Superior temporal gyrus (tissue), 1 donor: ENCODE measurements at regions not wholly inside any gene's neighbourhood (a gene's known extent, or its start where the extent isn't known, plus 50 kb on each side); places are given as distances from the start of the nearest gene placed in this dataset.

Experiments
- DNase-seq: peaks from one replicate; pipeline ENCODE4 v3.0.0-alpha.2; 2016; ENCODE audit errors: extremely low spot score

GRCh38 chr13:73262862-73263627 is 204.2 kb downstream of the KLF5 start:
- DNase-seq = no peak

- DNase-seq = no peak
Observed at GRCh38 chr13:73261739-73262216, 203.0 kb downstream of the KLF5 start.

GRCh38 chr13:73259061-73260017 is 200.5 kb downstream of the KLF5 start:
- DNase-seq = no peak

DNA sequence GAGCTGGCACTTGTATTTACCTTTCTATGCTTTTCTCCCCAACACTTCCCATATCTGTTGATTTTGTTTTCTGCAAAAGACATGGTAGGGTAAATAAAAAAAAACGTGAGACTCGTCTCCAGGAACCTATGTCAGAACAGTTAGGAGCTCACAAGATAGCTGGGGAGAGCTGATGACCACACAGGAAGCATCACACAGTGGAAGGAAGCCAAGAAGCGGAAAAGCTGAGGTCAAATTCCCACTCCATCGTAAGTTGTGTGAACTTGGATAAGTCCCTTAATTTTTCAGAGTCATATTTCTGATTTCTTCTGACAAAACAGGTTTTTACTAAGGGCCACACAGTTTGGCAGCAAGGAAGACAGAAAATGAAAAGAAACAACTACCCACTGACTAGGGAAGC is 199.6 kb downstream of the KLF5 start:
- DNase-seq = no peak

GRCh38 chr13:73254827-73255226 is 196.0 kb downstream of the KLF5 start:
- DNase-seq = no peak

GRCh38 chr13:73251626-73252265 is 192.9 kb downstream of the KLF5 start:
- DNase-seq = no peak

DNA sequence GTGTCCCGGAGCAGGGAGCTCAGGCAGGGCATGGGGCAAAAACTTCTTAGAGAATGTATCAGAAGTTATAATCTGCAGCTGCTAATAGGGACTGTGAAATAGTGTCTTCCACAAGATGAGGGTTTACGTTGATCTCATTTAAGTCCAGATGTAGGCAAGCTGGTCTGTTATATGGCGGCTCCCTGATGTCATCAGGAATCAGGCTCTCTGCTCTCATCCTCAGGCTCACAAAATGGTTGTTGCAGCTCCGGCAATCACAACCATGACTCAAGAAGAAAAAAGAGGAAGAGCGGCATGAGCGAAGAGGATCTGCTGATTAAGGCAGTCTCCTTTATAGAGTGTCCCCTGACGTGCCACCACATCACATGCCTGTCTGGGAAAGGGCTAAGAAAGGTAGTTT is 191.3 kb downstream of the KLF5 start:
- DNase-seq = no peak

DNA sequence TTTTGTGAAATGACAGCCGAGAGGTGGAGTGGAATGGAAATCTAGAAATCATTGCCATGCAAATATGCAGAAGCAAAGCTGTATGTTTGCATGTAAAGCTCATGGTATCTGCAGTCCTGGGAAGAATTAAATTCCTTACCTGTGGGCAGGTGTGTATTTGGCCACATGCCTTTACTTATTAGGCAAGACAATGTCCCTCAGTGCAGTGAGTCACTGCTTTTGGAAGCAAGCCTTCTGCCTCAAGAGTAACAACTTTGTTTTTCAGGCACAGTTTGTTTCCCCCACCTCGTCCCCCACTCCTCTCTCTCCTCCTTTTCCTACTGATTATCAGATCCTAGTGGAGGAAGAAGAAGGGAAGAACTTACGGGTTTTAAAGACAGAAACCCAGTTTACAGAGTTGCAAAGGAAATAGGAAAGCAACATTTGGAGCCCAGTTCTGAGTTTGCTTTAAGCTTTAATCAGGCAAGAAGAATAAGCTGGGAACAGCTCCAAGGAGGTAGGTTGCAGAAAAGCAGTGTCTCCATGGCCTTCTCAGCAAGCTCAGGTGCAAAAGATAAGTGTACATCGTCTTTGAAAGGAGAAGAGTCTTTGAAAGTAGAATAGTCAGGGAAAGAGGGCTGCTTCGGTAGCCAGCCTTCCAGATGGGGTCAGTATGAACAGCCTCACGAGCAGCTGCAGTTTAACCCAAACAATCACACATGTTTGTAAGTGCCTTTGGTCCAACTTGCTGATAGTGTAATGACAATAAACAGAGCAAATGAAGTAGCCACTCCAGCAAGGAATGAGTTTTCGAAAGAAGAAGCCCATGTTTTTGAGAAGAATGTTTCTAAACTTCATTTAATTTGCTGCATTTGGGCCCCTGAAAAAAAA is 190.1 kb downstream of the KLF5 start:
- no peak for DNase-seq

GRCh38 chr13:73248154-73248553 is 189.3 kb downstream of the KLF5 start:
- no peak for DNase-seq

GRCh38 chr13:73245246-73245645 is 186.4 kb downstream of the KLF5 start:
- DNase-seq = no peak

DNA sequence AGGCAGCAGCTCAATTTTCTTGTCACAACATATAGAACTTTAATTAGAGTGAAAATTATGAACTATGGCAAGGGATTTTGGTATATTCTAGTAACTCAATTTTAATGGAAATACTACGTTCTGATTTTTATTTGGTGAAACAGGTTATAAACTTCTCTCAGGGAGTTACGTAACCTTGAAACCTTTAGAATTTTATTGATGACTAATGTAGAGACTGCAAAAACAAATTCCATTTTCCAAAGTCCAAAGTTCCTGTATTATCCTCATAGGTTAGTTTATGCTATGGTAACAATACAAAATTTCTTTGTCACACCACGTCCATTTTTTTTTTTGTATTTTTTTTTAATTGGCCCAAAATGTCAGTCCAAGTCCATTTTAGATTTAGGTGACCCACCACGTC is 185.7 kb downstream of the KLF5 start:
- no peak for DNase-seq

DNA sequence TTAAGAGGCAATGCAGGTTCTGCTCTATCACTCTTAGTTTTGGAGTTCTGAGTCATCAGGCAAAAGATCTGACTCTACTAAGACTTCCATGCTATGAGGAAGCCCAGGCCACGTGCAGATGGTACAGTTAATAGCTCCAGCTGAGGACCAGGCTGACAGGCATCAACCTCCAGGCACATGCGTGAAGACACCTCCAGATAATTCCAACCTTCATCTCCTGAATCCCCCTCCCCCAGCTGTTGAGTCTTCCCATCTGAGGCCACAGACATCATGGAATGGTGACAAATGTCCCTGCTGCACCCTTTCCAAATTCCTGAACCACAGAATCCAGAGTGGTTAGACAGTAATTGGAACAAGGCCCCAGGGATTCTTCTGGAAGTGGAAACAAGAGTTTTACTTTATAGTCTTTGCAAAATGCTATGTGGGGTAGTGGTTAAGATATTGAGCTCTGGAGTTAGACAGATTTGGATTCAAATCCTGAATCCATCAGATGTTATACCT is 183.8 kb downstream of the KLF5 start:
- DNase-seq = no peak

GRCh38 chr13:73240193-73240592 is 181.4 kb downstream of the KLF5 start:
- DNase-seq = no peak

GRCh38 chr13:73235385-73235784 is 176.6 kb downstream of the KLF5 start:
- no peak for DNase-seq

DNA sequence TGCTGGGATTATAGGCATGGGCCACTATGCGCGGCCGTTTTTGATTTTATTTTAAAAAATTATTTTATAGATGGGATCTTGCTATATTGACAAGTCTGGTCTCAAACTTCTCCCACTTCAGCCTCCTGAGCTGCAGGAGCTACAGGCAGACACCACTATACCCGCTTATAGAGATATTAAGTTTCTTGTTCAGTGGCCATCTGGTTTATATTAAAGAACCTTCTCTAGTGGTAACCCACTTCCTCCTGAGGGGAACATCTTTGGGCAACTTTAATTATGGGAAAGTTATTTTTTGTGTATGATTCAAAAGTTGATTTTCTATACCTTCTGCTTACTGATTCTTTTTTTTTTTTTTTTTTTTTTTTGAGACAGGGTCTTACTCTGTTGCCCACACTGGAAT is 172.7 kb downstream of the KLF5 start:
- no peak for DNase-seq

- DNase-seq = no peak
Observed at GRCh38 chr13:73230716-73231115, 171.9 kb downstream of the KLF5 start.

- no peak for DNase-seq
Observed at GRCh38 chr13:73228546-73228945, 169.7 kb downstream of the KLF5 start.

DNA sequence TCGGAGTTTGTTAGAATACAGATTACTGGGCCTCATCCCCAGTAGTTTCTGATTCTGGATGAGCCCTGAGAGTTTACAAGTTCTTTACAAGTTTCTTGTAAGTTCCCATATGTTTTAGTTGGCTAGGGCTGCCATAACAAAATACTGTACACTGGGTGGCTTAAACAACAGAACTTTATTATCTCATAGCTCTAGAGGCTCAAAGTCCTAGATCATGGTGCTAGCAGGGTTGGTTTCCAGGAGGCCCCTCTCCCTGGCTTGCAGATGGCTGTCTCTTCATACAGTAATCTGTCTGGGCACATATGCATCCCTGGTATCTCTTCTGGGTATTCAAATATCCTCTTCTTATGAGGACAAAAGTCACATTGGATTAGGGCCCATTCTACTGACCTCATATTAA is 167.2 kb downstream of the KLF5 start:
- no peak for DNase-seq

- no peak for DNase-seq
Observed at GRCh38 chr13:73224703-73225102, 165.9 kb downstream of the KLF5 start.

GRCh38 chr13:73223372-73223781 is 164.6 kb downstream of the KLF5 start:
- no peak for DNase-seq
